HEK293 (cell line): ENCODE measurements at regions not wholly inside any gene's neighbourhood (a gene's known extent, or its start where the extent isn't known, plus 50 kb on each side); places are given as distances from the start of the nearest gene placed in this dataset.

Experiments used
- CTCF ChIA-PET: fragments of 350-600 bp; formaldehyde crosslinking; extraction: SDS; loops from one replicate; lab custom pipeline; 2021; ENCODE audit warnings: antibody characterized with exemption; lab: Yijun Ruan, JAX
- POLR2A ChIA-PET: fragments of 300-600 bp; formaldehyde crosslinking; extraction: SDS; loops from one replicate; lab custom pipeline; 2020; ENCODE audit warnings: antibody characterized with exemption, inconsistent platforms; lab: Yijun Ruan, JAX
- H3K27ac ChIP-seq: fragments of 200-500 bp; sonication (Bioruptor generic); 2 replicates; pipeline ENCODE4 v1.5.1; 2014; ENCODE audit warnings: low read depth, low read length, control low read depth, inconsistent platforms; ENCODE audit errors: extremely low read depth
- H3K36me3 ChIP-seq, 2 experiments: fragments of 200-500 bp in 1 of 2; sonication (Bioruptor generic) in 1 of 2; 1 replicate in 1 of 2; 2 replicates in 1 of 2; pipeline ENCODE4 v1.5.1; 2014 to 2017; ENCODE audit warnings: inconsistent platforms in 2 of 2, low read length in 2 of 2; ENCODE audit not compliant: control insufficient read depth in 2 of 2, insufficient read depth in 1 of 2
- H3K4me1 ChIP-seq: fragments of 200-500 bp; sonication (Bioruptor generic); 2 replicates; pipeline ENCODE4 v1.5.1; 2014; ENCODE audit warnings: mild to moderate bottlenecking, low read length, inconsistent platforms; ENCODE audit not compliant: control insufficient read depth, insufficient read depth
- H3K4me3 ChIP-seq: 2 replicates; pipeline ENCODE4 v1.5.1; 2011; ENCODE audit warnings: low read depth, mild to moderate bottlenecking, control low read depth, low read length, moderate library complexity
- H3K9me3 ChIP-seq: fragments of 200-500 bp; sonication (Bioruptor generic); 2 replicates; pipeline ENCODE4 v1.5.1; 2014; ENCODE audit warnings: low read depth, low read length, inconsistent platforms; ENCODE audit not compliant: control insufficient read depth, insufficient read depth
- GLI2 ChIP-seq: fragments of 450-650 bp; formaldehyde crosslinking; IDR thresholded peaks from 2 replicates; pipeline ENCODE4; 2017; ENCODE audit warnings: missing biosample characterization, missing genetic modification characterization, low read depth, borderline replicate concordance
- HOXC10 ChIP-seq: sonication (generic); formaldehyde crosslinking; IDR thresholded peaks from 2 replicates; pipeline ENCODE4 v1.8.1; 2023; ENCODE audit warnings: mild to moderate bottlenecking, missing genetic modification reagents
- SP3 ChIP-seq: fragments of 450-650 bp; formaldehyde crosslinking; IDR thresholded peaks from 2 replicates; pipeline ENCODE4 v1.5.1; 2016; ENCODE audit warnings: missing biosample characterization, missing genetic modification characterization
- ZBTB17 ChIP-seq: fragments of 450-650 bp; formaldehyde crosslinking; IDR thresholded peaks from 2 replicates; pipeline ENCODE4 v1.5.1; 2016; ENCODE audit warnings: missing biosample characterization, missing genetic modification characterization
- ZBTB20 ChIP-seq: fragments of 450-650 bp; formaldehyde crosslinking; IDR thresholded peaks from 2 replicates; pipeline ENCODE4 v1.5.1; 2016; ENCODE audit warnings: missing biosample characterization, missing genetic modification characterization
- ZBTB21 ChIP-seq: fragments of 450-650 bp; formaldehyde crosslinking; IDR thresholded peaks from 2 replicates; pipeline ENCODE4 v1.5.1; 2017; ENCODE audit warnings: missing biosample characterization, missing genetic modification characterization
- ZEB2 ChIP-seq: fragments of 450-650 bp; formaldehyde crosslinking; IDR thresholded peaks from 2 replicates; pipeline ENCODE4 v1.5.1; 2016; ENCODE audit warnings: missing biosample characterization, missing genetic modification characterization
- ZIC2 ChIP-seq: fragments of 450-650 bp; formaldehyde crosslinking; IDR thresholded peaks from 2 replicates; pipeline ENCODE4 v1.5.1; 2016; ENCODE audit warnings: missing biosample characterization, missing genetic modification characterization
- ZNF114 ChIP-seq: fragments of 450-650 bp; formaldehyde crosslinking; IDR thresholded peaks from 2 replicates; pipeline ENCODE4 v1.5.0; 2017; ENCODE audit warnings: missing biosample characterization, missing genetic modification characterization
- ZNF174 ChIP-seq: fragments of 450-650 bp; formaldehyde crosslinking; IDR thresholded peaks from 2 replicates; pipeline ENCODE4 v1.5.0; 2017; ENCODE audit warnings: missing biosample characterization, mild to moderate bottlenecking, missing genetic modification characterization
- ZNF19 ChIP-seq: fragments of 450-650 bp; formaldehyde crosslinking; IDR thresholded peaks from 2 replicates; pipeline ENCODE4; 2016; ENCODE audit warnings: missing biosample characterization, missing genetic modification characterization, low read depth
- ZNF311 ChIP-seq: fragments of 450-650 bp; formaldehyde crosslinking; IDR thresholded peaks from 2 replicates; pipeline ENCODE4 v1.5.1; 2017; ENCODE audit warnings: missing biosample characterization, missing genetic modification characterization, borderline replicate concordance
- ZNF433 ChIP-seq: fragments of 450-650 bp; formaldehyde crosslinking; IDR thresholded peaks from 2 replicates; pipeline ENCODE4 v1.5.1; 2016; ENCODE audit warnings: missing biosample characterization, missing genetic modification characterization, low read depth
- ZNF530 ChIP-seq: fragments of 450-650 bp; formaldehyde crosslinking; IDR thresholded peaks from 2 replicates; pipeline ENCODE4 v1.5.1; 2016; ENCODE audit warnings: low read depth, missing biosample characterization, missing genetic modification characterization
- ZNF623 ChIP-seq: fragments of 450-650 bp; formaldehyde crosslinking; IDR thresholded peaks from 2 replicates; pipeline ENCODE4 v1.5.1; 2016; ENCODE audit warnings: missing biosample characterization, missing genetic modification characterization
- ZNF658 ChIP-seq: fragments of 450-650 bp; formaldehyde crosslinking; IDR thresholded peaks from 2 replicates; pipeline ENCODE4; 2016; ENCODE audit warnings: missing biosample characterization, missing genetic modification characterization
- ZNF785 ChIP-seq: fragments of 450-650 bp; formaldehyde crosslinking; IDR thresholded peaks from 2 replicates; pipeline ENCODE4 v1.5.1; 2016; ENCODE audit warnings: missing biosample characterization, missing genetic modification characterization
- ZNF830 ChIP-seq: fragments of 450-650 bp; IDR thresholded peaks from 2 replicates; pipeline ENCODE4 v1.5.0; 2018; ENCODE audit warnings: missing biosample characterization, missing genetic modification characterization, low read depth, mild to moderate bottlenecking, moderate library complexity
- ZSCAN16 ChIP-seq: fragments of 450-650 bp; formaldehyde crosslinking; IDR thresholded peaks from 2 replicates; pipeline ENCODE4 v1.5.1; 2016; ENCODE audit warnings: missing biosample characterization, missing genetic modification characterization
- TF ChIP-seq, protein P1 (sequence below): fragments of 450-650 bp; formaldehyde crosslinking; IDR thresholded peaks from 2 replicates; pipeline ENCODE4 v1.5.1; 2016; ENCODE audit warnings: missing biosample characterization, missing genetic modification characterization
- TF ChIP-seq, protein P2 (sequence below): fragments of 450-650 bp; formaldehyde crosslinking; IDR thresholded peaks from 2 replicates; pipeline ENCODE4 v1.5.1; 2016; ENCODE audit warnings: missing biosample characterization, missing genetic modification characterization
- TF ChIP-seq, protein P3 (sequence below): fragments of 450-650 bp; formaldehyde crosslinking; IDR thresholded peaks from 2 replicates; pipeline ENCODE4 v1.5.1; 2016; ENCODE audit warnings: missing biosample characterization, missing genetic modification characterization
- TF ChIP-seq, protein P4 (sequence below): fragments of 450-650 bp; formaldehyde crosslinking; IDR thresholded peaks from 2 replicates; pipeline ENCODE4 v1.5.1; 2017; ENCODE audit warnings: missing biosample characterization, missing genetic modification characterization
- TF ChIP-seq, protein P5 (sequence below): fragments of 450-650 bp; formaldehyde crosslinking; IDR thresholded peaks from 2 replicates; pipeline ENCODE4 v1.5.1; 2016; ENCODE audit warnings: missing biosample characterization, missing genetic modification characterization
- TF ChIP-seq, protein P6 (sequence below): fragments of 450-650 bp; formaldehyde crosslinking; IDR thresholded peaks from 2 replicates; pipeline ENCODE4 v1.5.1; 2016; ENCODE audit warnings: missing biosample characterization, missing genetic modification characterization

DNA sequence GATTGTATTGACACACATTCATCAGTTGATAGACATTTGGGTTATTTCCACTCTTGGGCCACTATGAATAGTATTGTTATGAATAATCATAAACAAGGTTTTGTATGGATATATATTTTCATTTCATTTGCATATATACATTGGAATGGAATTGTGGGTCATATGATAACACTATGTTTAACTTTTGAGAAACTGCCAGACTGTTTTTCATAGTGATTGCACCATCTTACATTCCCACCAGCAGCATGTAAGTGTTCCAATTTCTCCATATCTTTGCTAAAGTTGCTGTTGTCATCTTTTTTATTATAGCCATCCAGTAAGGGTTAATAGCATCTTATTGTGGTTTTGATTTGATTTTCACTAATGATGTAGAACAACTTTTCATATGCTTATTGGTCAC is 198.5 kb upstream of the PPFIA2 start:
- TF ChIP-seq ZNF311 (no peak), HOXC10 (CRISPR knock-in tag) (no peak), ZBTB17 (tag by site-specific recombination) (no peak), SP3 (no peak), ZNF785 (tag by site-specific recombination) (no peak), ZNF623 (tag by site-specific recombination) (no peak), ZBTB21 (tag by site-specific recombination) (no peak), ZNF830 (no peak), GLI2 (tag by site-specific recombination) (no peak), ZNF433 (tag by site-specific recombination) (no peak), ZNF19 (tag by site-specific recombination) (no peak), ZNF114 (tag by site-specific recombination) (no peak)
- TF ChIP-seq, protein P1, sequence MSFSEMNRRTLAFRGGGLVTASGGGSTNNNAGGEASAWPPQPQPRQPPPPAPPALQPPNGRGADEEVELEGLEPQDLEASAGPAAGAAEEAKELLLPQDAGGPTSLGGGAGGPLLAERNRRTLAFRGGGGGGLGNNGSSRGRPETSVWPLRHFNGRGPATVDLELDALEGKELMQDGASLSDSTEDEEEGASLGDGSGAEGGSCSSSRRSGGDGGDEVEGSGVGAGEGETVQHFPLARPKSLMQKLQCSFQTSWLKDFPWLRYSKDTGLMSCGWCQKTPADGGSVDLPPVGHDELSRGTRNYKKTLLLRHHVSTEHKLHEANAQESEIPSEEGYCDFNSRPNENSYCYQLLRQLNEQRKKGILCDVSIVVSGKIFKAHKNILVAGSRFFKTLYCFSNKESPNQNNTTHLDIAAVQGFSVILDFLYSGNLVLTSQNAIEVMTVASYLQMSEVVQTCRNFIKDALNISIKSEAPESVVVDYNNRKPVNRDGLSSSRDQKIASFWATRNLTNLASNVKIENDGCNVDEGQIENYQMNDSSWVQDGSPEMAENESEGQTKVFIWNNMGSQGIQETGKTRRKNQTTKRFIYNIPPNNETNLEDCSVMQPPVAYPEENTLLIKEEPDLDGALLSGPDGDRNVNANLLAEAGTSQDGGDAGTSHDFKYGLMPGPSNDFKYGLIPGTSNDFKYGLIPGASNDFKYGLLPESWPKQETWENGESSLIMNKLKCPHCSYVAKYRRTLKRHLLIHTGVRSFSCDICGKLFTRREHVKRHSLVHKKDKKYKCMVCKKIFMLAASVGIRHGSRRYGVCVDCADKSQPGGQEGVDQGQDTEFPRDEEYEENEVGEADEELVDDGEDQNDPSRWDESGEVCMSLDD (tag by site-specific recombination), result no peak
- TF ChIP-seq, protein P2, sequence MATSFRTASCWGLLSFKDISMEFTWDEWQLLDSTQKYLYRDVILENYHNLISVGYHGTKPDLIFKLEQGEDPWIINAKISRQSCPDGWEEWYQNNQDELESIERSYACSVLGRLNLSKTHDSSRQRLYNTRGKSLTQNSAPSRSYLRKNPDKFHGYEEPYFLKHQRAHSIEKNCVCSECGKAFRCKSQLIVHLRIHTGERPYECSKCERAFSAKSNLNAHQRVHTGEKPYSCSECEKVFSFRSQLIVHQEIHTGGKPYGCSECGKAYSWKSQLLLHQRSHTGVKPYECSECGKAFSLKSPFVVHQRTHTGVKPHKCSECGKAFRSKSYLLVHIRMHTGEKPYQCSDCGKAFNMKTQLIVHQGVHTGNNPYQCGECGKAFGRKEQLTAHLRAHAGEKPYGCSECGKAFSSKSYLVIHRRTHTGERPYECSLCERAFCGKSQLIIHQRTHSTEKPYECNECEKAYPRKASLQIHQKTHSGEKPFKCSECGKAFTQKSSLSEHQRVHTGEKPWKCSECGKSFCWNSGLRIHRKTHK, result no peak
- TF ChIP-seq, protein P3, sequence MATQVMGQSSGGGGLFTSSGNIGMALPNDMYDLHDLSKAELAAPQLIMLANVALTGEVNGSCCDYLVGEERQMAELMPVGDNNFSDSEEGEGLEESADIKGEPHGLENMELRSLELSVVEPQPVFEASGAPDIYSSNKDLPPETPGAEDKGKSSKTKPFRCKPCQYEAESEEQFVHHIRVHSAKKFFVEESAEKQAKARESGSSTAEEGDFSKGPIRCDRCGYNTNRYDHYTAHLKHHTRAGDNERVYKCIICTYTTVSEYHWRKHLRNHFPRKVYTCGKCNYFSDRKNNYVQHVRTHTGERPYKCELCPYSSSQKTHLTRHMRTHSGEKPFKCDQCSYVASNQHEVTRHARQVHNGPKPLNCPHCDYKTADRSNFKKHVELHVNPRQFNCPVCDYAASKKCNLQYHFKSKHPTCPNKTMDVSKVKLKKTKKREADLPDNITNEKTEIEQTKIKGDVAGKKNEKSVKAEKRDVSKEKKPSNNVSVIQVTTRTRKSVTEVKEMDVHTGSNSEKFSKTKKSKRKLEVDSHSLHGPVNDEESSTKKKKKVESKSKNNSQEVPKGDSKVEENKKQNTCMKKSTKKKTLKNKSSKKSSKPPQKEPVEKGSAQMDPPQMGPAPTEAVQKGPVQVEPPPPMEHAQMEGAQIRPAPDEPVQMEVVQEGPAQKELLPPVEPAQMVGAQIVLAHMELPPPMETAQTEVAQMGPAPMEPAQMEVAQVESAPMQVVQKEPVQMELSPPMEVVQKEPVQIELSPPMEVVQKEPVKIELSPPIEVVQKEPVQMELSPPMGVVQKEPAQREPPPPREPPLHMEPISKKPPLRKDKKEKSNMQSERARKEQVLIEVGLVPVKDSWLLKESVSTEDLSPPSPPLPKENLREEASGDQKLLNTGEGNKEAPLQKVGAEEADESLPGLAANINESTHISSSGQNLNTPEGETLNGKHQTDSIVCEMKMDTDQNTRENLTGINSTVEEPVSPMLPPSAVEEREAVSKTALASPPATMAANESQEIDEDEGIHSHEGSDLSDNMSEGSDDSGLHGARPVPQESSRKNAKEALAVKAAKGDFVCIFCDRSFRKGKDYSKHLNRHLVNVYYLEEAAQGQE, result no peak
- ChIA-PET POLR2A (no interaction called here), CTCF (no interaction called here)
- Histone ChIP-seq H3K4me3 (no peak overlapping the region), H3K4me1 (no peaks in the 10 kb centered on the region), H3K9me3 (no peaks in the 10 kb centered on the region), H3K27ac (no peak overlapping the region), H3K36me3 (no peaks in the 10 kb centered on the region)

DNA sequence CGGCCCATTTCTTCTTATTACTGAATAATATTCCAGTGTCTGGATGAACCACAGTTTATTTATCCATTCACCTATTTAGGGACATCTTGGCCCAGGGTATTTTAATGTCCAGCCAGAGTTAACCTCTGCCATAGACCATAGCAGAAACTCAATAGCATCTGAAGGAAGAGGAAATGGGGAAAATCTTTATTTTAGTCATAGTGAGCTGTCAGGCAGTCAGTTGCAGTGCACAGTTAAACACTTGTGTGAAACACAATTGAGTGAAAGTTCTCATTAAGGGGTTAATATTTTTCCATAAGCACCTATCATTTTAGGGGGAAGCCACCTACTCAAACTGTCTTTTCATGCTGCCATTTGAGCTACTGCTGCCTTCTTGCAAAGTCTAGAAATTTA is 197.3 kb upstream of the PPFIA2 start:
- Histone ChIP-seq H3K4me3 (no peak overlapping the region), H3K4me1 (no peaks in the 10 kb centered on the region), H3K9me3 (no peaks in the 10 kb centered on the region), H3K36me3 (no peaks in the 10 kb centered on the region), H3K27ac (no peak overlapping the region)
- ChIA-PET CTCF (no interaction called here), POLR2A (no interaction called here)
- no peak for TF ChIP-seq HOXC10 (CRISPR knock-in tag)
- TF ChIP-seq, protein P4, sequence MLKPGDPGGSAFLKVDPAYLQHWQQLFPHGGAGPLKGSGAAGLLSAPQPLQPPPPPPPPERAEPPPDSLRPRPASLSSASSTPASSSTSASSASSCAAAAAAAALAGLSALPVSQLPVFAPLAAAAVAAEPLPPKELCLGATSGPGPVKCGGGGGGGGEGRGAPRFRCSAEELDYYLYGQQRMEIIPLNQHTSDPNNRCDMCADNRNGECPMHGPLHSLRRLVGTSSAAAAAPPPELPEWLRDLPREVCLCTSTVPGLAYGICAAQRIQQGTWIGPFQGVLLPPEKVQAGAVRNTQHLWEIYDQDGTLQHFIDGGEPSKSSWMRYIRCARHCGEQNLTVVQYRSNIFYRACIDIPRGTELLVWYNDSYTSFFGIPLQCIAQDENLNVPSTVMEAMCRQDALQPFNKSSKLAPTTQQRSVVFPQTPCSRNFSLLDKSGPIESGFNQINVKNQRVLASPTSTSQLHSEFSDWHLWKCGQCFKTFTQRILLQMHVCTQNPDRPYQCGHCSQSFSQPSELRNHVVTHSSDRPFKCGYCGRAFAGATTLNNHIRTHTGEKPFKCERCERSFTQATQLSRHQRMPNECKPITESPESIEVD, result no peak
- no peak for TF ChIP-seq ZNF530 (tag by site-specific recombination)
- no peak for TF ChIP-seq ZBTB20 (tag by site-specific recombination)
- TF ChIP-seq ZEB2 (tag by site-specific recombination), result no peak
- no peak for TF ChIP-seq ZNF658 (tag by site-specific recombination)
- no peak for TF ChIP-seq ZIC2 (tag by site-specific recombination)
- TF ChIP-seq, protein P5, sequence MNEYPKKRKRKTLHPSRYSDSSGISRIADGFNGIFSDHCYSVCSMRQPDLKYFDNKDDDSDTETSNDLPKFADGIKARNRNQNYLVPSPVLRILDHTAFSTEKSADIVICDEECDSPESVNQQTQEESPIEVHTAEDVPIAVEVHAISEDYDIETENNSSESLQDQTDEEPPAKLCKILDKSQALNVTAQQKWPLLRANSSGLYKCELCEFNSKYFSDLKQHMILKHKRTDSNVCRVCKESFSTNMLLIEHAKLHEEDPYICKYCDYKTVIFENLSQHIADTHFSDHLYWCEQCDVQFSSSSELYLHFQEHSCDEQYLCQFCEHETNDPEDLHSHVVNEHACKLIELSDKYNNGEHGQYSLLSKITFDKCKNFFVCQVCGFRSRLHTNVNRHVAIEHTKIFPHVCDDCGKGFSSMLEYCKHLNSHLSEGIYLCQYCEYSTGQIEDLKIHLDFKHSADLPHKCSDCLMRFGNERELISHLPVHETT, result no peak
- TF ChIP-seq, protein P2, result no peak
- no peak for TF ChIP-seq ZSCAN16 (tag by site-specific recombination)
- TF ChIP-seq, protein P6, sequence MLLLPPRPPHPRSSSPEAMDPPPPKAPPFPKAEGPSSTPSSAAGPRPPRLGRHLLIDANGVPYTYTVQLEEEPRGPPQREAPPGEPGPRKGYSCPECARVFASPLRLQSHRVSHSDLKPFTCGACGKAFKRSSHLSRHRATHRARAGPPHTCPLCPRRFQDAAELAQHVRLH (tag by site-specific recombination), result no peak
- no peak for TF ChIP-seq ZNF174 (tag by site-specific recombination)
